Keratinocyte (primary cell): ENCODE measurements at regions not wholly inside any gene's neighbourhood (a gene's known extent, or its start where the extent isn't known, plus 50 kb on each side); places are given as distances from the start of the nearest gene placed in this dataset.

ENCODE experiments used
- DNase-seq: peaks from one replicate; pipeline ENCODE4 v3.0.0-alpha.2; 2011; ENCODE audit warnings: low read depth, missing footprints, low spot score
- FAIRE-seq: peaks from 2 replicates; lab custom pipeline; 2011; peaks lifted over from hg19 to GRCh38; lab: Jason Lieb, UNC
- H2AFZ ChIP-seq: 2 replicates; pipeline ENCODE4 v1.6.0; 2012; ENCODE audit warnings: low read length, control low read depth, inconsistent platforms; ENCODE audit not compliant: control insufficient read depth
- H3K27ac ChIP-seq: 2 replicates; pipeline ENCODE4 v1.5.1; 2011; ENCODE audit warnings: low read length; ENCODE audit not compliant: control insufficient read depth, insufficient read depth
- H3K27me3 ChIP-seq: 3 replicates; pipeline ENCODE4 v1.6.0; 2011; ENCODE audit warnings: low read length; ENCODE audit not compliant: control insufficient read depth, insufficient read depth; ENCODE audit errors: extremely low read depth
- H3K36me3 ChIP-seq, 2 experiments: 2 replicates in 1 of 2; 3 replicates in 1 of 2; pipeline ENCODE4 v1.5.1; 2011; ENCODE audit warnings: low read length in 2 of 2, mild to moderate bottlenecking in 1 of 2; ENCODE audit not compliant: control insufficient read depth in 2 of 2, insufficient read depth in 2 of 2; ENCODE audit errors: extremely low read depth in 1 of 2
- H3K4me1 ChIP-seq: 3 replicates; pipeline ENCODE4 v1.5.1; 2011; ENCODE audit warnings: low read length; ENCODE audit not compliant: control insufficient read depth, insufficient read depth; ENCODE audit errors: extremely low read depth
- H3K4me2 ChIP-seq: 3 replicates; pipeline ENCODE4 v1.6.0; 2011; ENCODE audit warnings: low read depth, low read length; ENCODE audit not compliant: control insufficient read depth, insufficient read depth; ENCODE audit errors: extremely low read depth
- H3K4me3 ChIP-seq, 3 experiments: fragments of 200-600 bp in 1 of 3; sonication (generic) in 1 of 3; 2 replicates in 2 of 3; 3 replicates in 1 of 3; pipeline ENCODE4 v1.5.1; 2011 to 2016; ENCODE audit warnings: low read length in 3 of 3, mild to moderate bottlenecking in 3 of 3, control low read depth in 2 of 3, inconsistent platforms in 1 of 3, low read depth in 1 of 3, mixed read lengths in 1 of 3, mixed run types in 1 of 3, moderate library complexity in 1 of 3; ENCODE audit not compliant: control insufficient read depth in 2 of 3, insufficient read depth in 2 of 3; ENCODE audit errors: extremely low read depth in 1 of 3
- H3K79me2 ChIP-seq: 2 replicates; pipeline ENCODE4 v1.6.0; 2012; ENCODE audit warnings: low read length; ENCODE audit not compliant: control insufficient read depth, insufficient read depth
- H3K9ac ChIP-seq: 3 replicates; pipeline ENCODE4 v1.6.0; 2011; ENCODE audit warnings: low read length; ENCODE audit not compliant: control insufficient read depth, insufficient read depth; ENCODE audit errors: extremely low read depth
- H3K9me1 ChIP-seq: 3 replicates; pipeline ENCODE4 v1.6.0; 2011; ENCODE audit warnings: low read length; ENCODE audit not compliant: control insufficient read depth, insufficient read depth; ENCODE audit errors: extremely low read depth
- H3K9me3 ChIP-seq: 2 replicates; pipeline ENCODE4 v1.5.1; 2012; ENCODE audit warnings: low read depth, low read length; ENCODE audit not compliant: control insufficient read depth
- H4K20me1 ChIP-seq: 3 replicates; pipeline ENCODE4 v1.6.0; 2011; ENCODE audit warnings: low read length; ENCODE audit not compliant: control insufficient read depth, insufficient read depth; ENCODE audit errors: extremely low read depth
- EZH2 ChIP-seq: IDR thresholded peaks from one replicate; pipeline ENCODE4 v1.6.1; 2012; ENCODE audit warnings: inconsistent platforms, mild to moderate bottlenecking, low read length, moderate library complexity
- dilution Hi-C: fragments of 300-500 bp; cut with MboI; formaldehyde crosslinking; loops from one replicate; pipeline ENCODE4 v1.7.0; 2020; ENCODE audit warnings: low sequenced_read_pairs; ENCODE audit not compliant: extremely low pct_ligation_motif_present
- TF ChIP-seq, protein P1 (sequence below), 3 experiments: IDR thresholded peaks in 1 of 3; conservative IDR thresholded peaks in 1 of 3; optimal IDR thresholded peaks in 1 of 3; 2 replicates in 2 of 3; 3 replicates in 1 of 3; pipeline versions ENCODE3 to v1.5.1; 2011; ENCODE audit warnings: low read length in 3 of 3, mild to moderate bottlenecking in 3 of 3, moderate library complexity in 2 of 3, control low read depth in 1 of 3, inconsistent platforms in 1 of 3; ENCODE audit not compliant: insufficient read depth in 2 of 3; ENCODE audit errors: extremely low read depth in 1 of 3

DNA sequence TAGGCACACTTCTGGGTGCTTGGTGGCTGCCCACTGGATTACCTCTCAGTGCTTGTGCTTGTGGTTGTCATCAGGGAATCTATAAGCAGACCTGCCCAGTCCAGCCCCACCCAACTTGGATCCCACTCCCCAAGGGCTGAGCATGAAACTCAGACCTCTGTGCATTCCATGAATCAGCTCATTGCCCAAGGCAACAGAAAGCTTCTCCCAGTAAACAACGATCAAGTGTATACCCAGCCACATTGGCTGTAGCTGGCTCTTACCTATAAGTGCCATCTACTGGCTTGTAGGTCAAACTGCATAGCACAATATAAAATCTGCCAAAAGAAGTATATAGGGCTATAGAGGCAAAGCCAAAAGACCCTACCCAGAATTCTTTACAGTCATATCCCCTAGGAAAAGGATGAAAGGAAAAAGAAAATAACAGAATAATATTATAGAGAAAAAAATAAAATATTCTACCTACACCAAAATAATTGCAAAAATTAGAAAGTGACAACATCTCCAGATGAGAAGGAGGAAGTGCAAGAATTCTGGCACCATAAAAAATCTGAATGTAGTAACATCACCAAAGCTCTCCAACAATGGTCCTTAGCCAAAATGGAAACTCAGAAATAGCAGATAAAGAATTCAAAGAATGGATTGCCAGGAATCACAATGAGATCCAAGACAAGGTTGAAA lies 321.0 kb upstream of the TRPC7 start:
- Histone ChIP-seq H2AFZ (no peak overlapping the region), H3K9me1 (no peaks in the 10 kb centered on the region), H3K27ac (no peak overlapping the region), H3K36me3 (no peaks in the 10 kb centered on the region), H3K4me1 (no peaks in the 10 kb centered on the region), H4K20me1 (no peaks in the 10 kb centered on the region), H3K9me3 (no peaks in the 10 kb centered on the region), H3K4me2 (no peak overlapping the region), H3K27me3 (no peaks in the 10 kb centered on the region), H3K4me3 (no peak overlapping the region), H3K79me2 (no peaks in the 10 kb centered on the region), H3K9ac (no peak overlapping the region)
- DNase-seq (no peak), FAIRE-seq (peak; percentile 61)
- TF ChIP-seq, protein P1, sequence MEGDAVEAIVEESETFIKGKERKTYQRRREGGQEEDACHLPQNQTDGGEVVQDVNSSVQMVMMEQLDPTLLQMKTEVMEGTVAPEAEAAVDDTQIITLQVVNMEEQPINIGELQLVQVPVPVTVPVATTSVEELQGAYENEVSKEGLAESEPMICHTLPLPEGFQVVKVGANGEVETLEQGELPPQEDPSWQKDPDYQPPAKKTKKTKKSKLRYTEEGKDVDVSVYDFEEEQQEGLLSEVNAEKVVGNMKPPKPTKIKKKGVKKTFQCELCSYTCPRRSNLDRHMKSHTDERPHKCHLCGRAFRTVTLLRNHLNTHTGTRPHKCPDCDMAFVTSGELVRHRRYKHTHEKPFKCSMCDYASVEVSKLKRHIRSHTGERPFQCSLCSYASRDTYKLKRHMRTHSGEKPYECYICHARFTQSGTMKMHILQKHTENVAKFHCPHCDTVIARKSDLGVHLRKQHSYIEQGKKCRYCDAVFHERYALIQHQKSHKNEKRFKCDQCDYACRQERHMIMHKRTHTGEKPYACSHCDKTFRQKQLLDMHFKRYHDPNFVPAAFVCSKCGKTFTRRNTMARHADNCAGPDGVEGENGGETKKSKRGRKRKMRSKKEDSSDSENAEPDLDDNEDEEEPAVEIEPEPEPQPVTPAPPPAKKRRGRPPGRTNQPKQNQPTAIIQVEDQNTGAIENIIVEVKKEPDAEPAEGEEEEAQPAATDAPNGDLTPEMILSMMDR (optimal IDR thresholded peaks at IDR 0.05 in 1 of 3, IDR thresholded peaks at IDR 0.05 in 1 of 3, conservative IDR thresholded peaks at IDR 0.05 in 1 of 3; ENCODE audit: extremely low read depth in 1 of 3, insufficient read depth in 2 of 3, low read length in 3 of 3): peak; percentile 42 to 71 (median 45)
- no peak for TF ChIP-seq EZH2
- dilution Hi-C loops: no loop called here

DNA sequence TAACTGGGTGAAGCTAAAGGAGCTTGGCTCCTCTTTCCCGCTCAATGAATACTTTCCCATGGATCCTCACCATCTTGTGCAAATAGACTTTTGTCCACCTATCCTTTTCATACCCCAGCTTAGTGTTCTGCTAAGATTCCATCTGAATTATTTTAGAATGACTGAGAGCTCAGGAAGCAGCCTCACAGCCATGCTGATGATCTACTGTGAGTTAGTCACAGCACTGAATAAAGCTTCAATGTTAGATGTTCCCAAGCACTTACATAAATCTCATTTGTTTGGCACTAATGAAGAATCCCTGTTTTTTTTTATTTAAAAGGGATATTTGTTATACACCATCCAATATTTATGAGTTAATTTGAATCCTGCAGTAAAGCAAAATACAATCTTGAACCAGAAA lies 317.6 kb upstream of the TRPC7 start:
- no peaks in the 10 kb centered on the region for H3K79me2 ChIP-seq
- FAIRE-seq (no peak), DNase-seq (no peak)
- TF ChIP-seq, protein P1 (optimal IDR thresholded peaks at IDR 0.05 in 1 of 3, IDR thresholded peaks at IDR 0.05 in 1 of 3, conservative IDR thresholded peaks at IDR 0.05 in 1 of 3; ENCODE audit: extremely low read depth in 1 of 3, insufficient read depth in 2 of 3, low read length in 3 of 3): no peak
- TF ChIP-seq EZH2: no peak
- H3K4me2 ChIP-seq: no peak overlapping the region
- no peak overlapping the region for H3K27ac ChIP-seq
- H3K27me3 ChIP-seq: no peaks in the 10 kb centered on the region
- H3K4me1 ChIP-seq: no peaks in the 10 kb centered on the region
- H3K9me1 ChIP-seq: no peaks in the 10 kb centered on the region
- H3K36me3 ChIP-seq: no peaks in the 10 kb centered on the region
- H3K4me3 ChIP-seq: no peak overlapping the region
- dilution Hi-C loops: no loop called here
- H3K9me3 ChIP-seq: no peaks in the 10 kb centered on the region
- no peak overlapping the region for H3K9ac ChIP-seq
- H2AFZ ChIP-seq: no peak overlapping the region
- no peaks in the 10 kb centered on the region for H4K20me1 ChIP-seq
